Suprapubic skin (tissue), 4 donors: ENCODE measurements at regions not wholly inside any gene's neighbourhood (a gene's known extent, or its start where the extent isn't known, plus 50 kb on each side); places are given as distances from the start of the nearest gene placed in this dataset.

Source experiments
- DNase-seq, 2 donors: peaks; one replicate each; pipeline ENCODE4 v3.0.0-alpha.2; 2019; ENCODE audit warnings: low spot score in 2 of 2
- H3K27ac ChIP-seq: fragments of 200-600 bp; sonication (generic); one replicate; pipeline ENCODE4 v1.5.1; 2019
- H3K27me3 ChIP-seq: fragments of 200-600 bp; sonication (generic); one replicate; pipeline ENCODE4 v1.5.1; 2019
- H3K36me3 ChIP-seq: fragments of 200-600 bp; sonication (generic); one replicate; pipeline ENCODE4 v1.5.1; 2019
- H3K4me1 ChIP-seq: fragments of 200-600 bp; sonication (generic); one replicate; pipeline ENCODE4 v1.5.1; 2019
- H3K4me3 ChIP-seq: fragments of 200-600 bp; sonication (generic); one replicate; pipeline ENCODE4 v1.5.1; 2019; ENCODE audit warnings: mild to moderate bottlenecking
- H3K9me3 ChIP-seq: fragments of 200-600 bp; sonication (generic); one replicate; pipeline ENCODE4 v1.5.1; 2019
- CTCF ChIP-seq, 2 donors: fragments of 200-600 bp in 1 of 2; fragments of 450-650 bp in 1 of 2; sonication (generic) in 1 of 2; IDR thresholded peaks; one replicate each; pipeline ENCODE4 v1.5.1; 2016 to 2019; ENCODE audit warnings: antibody characterized with exemption in 2 of 2, mild to moderate bottlenecking in 1 of 2, moderate library complexity in 1 of 2
- EP300 ChIP-seq: sonication (generic); formaldehyde crosslinking; IDR thresholded peaks from one replicate; pipeline ENCODE4 v1.6.1; 2017; ENCODE audit warnings: antibody characterized with exemption
- POLR2A ChIP-seq, 2 donors: fragments of 450-650 bp; IDR thresholded peaks; one replicate each; pipeline ENCODE4 v1.6.1; 2017; ENCODE audit warnings: antibody characterized with exemption in 2 of 2, mild to moderate bottlenecking in 2 of 2, moderate library complexity in 2 of 2
- POLR2AphosphoS5 ChIP-seq, 3 donors: sonication (generic); formaldehyde crosslinking; IDR thresholded peaks; one replicate each; pipeline ENCODE4 v1.6.1; 2017; ENCODE audit warnings: antibody characterized with exemption in 3 of 3
- WGBS: methylation state at CpG from one replicate; pipeline ENCODE4 v1.1.5; 2018; 5-methylcytosine and 5-hydroxymethylcytosine counted together

GRCh38 chr6:1076531-1077459, 235.1 kb upstream of the FOXQ1 start:
- H3K36me3 ChIP-seq = no peaks in the 10 kb centered on the region
- no peak overlapping the region for H3K27ac ChIP-seq
- 81% methylated on average over 17 of the region's 17 CpGs for WGBS
- no peaks in the 10 kb centered on the region for H3K9me3 ChIP-seq
- H3K4me1 ChIP-seq = peaks cover 5% of the 10 kb centered on the region
- no peak overlapping the region for H3K4me3 ChIP-seq
- no peak for DNase-seq
- TF ChIP-seq POLR2AphosphoS5 (IDR thresholded peaks at IDR 0.05) (no peak), CTCF (IDR thresholded peaks at IDR 0.05) (no peak), POLR2A (IDR thresholded peaks at IDR 0.05) (no peak), EP300 (no peak)
- H3K27me3 ChIP-seq = no peaks in the 10 kb centered on the region

GRCh38 chr6:1075880-1076279, 236.0 kb upstream of the FOXQ1 start:
- Histone ChIP-seq H3K4me3 (no peak overlapping the region), H3K4me1 (peaks cover 5% of the 10 kb centered on the region), H3K36me3 (no peaks in the 10 kb centered on the region), H3K9me3 (no peaks in the 10 kb centered on the region), H3K27ac (no peak overlapping the region), H3K27me3 (no peaks in the 10 kb centered on the region)
- DNase-seq = no peak
- 92% methylated on average over 4 of the region's 4 CpGs for WGBS
- TF ChIP-seq CTCF (IDR thresholded peaks at IDR 0.05) (no peak), EP300 (no peak), POLR2AphosphoS5 (IDR thresholded peaks at IDR 0.05) (no peak), POLR2A (IDR thresholded peaks at IDR 0.05) (no peak)

GRCh38 chr6:1075444-1075843, 236.5 kb upstream of the FOXQ1 start:
- Histone ChIP-seq H3K27me3 (no peaks in the 10 kb centered on the region), H3K9me3 (no peaks in the 10 kb centered on the region), H3K27ac (no peak overlapping the region), H3K36me3 (no peaks in the 10 kb centered on the region), H3K4me1 (peaks cover 8% of the 10 kb centered on the region), H3K4me3 (no peak overlapping the region)
- DNase-seq = no peak
- WGBS = 71% methylated on average over 4 of the region's 4 CpGs
- TF ChIP-seq POLR2A (IDR thresholded peaks at IDR 0.05) (no peak), POLR2AphosphoS5 (IDR thresholded peaks at IDR 0.05) (no peak), CTCF (IDR thresholded peaks at IDR 0.05) (no peak), EP300 (no peak)

GRCh38 chr6:1070085-1070521, 241.8 kb upstream of the FOXQ1 start:
- TF ChIP-seq POLR2A (IDR thresholded peaks at IDR 0.05) = no peak
- no peak for TF ChIP-seq EP300
- TF ChIP-seq POLR2AphosphoS5 (IDR thresholded peaks at IDR 0.05) = no peak
- no peak for TF ChIP-seq CTCF (IDR thresholded peaks at IDR 0.05)
- Histone ChIP-seq H3K27me3 (no peaks in the 10 kb centered on the region), H3K4me1 (peaks cover 8% of the 10 kb centered on the region), H3K27ac (no peak overlapping the region), H3K4me3 (no peak overlapping the region), H3K36me3 (no peaks in the 10 kb centered on the region), H3K9me3 (no peaks in the 10 kb centered on the region)
- 41% methylated on average over 8 of the region's 12 CpGs for WGBS
- no peak for DNase-seq

GRCh38 chr6:1068905-1069304, 243.0 kb upstream of the FOXQ1 start:
- TF ChIP-seq POLR2AphosphoS5 (IDR thresholded peaks at IDR 0.05) (no peak), POLR2A (IDR thresholded peaks at IDR 0.05) (no peak), CTCF (IDR thresholded peaks at IDR 0.05) (no peak), EP300 (no peak)
- no peaks in the 10 kb centered on the region for H3K27me3 ChIP-seq
- no peak for DNase-seq
- WGBS = 81% methylated on average over 7 of the region's 7 CpGs
- no peaks in the 10 kb centered on the region for H3K9me3 ChIP-seq
- H3K36me3 ChIP-seq = no peaks in the 10 kb centered on the region
- H3K4me1 ChIP-seq = peaks cover 8% of the 10 kb centered on the region
- no peak overlapping the region for H3K4me3 ChIP-seq
- no peak overlapping the region for H3K27ac ChIP-seq
